NCI-H2196 (cell line): ENCODE measurements at regions not wholly inside any gene's neighbourhood (a gene's known extent, or its start where the extent isn't known, plus 50 kb on each side); places are given as distances from the start of the nearest gene placed in this dataset.

ENCODE experiments used
- DNase-seq: peaks from one replicate; lab custom pipeline; 2025; ENCODE audit not compliant: unreplicated experiment; lab: John Stamatoyannopoulos, UW

DNA sequence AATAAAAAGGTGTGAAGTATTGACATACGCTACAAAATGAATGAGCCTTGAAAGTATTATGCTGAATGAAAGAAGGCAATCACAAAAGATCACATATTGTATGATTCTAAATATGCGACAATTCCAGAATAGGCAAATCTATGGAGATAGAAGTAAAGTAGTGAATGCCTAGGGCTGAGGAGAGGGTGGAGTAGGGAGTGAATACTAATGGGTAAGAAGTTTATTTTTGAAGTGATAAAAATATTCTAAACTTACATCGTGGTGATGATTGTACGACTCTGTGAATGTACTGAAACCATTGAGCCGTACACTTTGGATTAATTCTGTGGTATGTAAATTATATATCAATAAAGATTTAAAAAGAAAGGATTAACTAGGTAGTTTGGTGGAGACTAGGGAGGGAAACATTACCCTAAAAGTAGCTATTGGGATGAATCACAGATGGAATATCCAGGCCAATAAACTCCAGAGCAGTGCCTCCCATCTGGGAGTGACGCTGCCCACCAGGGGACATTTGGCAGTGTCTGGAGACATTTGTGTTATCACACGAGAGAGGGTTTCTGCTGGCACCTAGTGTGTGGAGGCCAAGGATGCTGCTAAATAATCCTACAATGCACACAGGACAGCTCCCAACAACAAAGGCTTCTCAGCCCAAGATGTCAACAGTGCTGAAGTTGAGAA lies 214.2 kb upstream of the PCSK2 start:
- no peak for DNase-seq

GRCh38 chr20:17014217-17014616 lies 212.6 kb upstream of the PCSK2 start:
- peak; percentile 22 for DNase-seq

DNA sequence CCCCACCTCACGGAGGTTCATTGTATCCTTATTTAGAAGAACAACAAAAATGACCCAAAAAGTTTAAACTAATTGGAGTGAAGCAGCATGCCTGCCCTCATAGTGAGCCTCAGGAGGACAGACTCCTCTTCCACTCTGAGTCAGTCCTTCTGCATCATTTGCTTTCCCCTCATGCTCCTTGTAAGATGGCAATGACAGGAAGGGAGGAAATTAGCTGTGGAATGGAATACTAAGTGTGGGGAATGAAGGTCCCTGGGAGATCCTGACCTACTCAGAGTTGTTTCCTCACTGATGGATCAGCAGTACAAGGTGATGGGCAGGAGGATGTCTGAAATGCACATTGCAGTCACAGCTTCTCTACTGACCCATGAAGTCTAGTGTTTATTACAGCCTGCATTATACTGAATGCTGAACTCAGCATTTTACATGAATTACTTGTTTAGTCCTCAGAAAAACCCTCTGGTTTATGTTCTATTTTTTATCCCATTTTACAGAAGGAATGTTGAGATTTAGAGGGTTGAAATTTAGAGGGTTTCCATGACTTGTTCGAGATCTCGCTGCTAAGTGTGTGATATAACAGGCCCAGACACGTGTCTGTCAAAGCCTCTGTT lies 212.0 kb upstream of the PCSK2 start:
- no peak for DNase-seq

- no peak for DNase-seq
Observed at GRCh38 chr20:17017232-17017631, 209.6 kb upstream of the PCSK2 start.

DNA sequence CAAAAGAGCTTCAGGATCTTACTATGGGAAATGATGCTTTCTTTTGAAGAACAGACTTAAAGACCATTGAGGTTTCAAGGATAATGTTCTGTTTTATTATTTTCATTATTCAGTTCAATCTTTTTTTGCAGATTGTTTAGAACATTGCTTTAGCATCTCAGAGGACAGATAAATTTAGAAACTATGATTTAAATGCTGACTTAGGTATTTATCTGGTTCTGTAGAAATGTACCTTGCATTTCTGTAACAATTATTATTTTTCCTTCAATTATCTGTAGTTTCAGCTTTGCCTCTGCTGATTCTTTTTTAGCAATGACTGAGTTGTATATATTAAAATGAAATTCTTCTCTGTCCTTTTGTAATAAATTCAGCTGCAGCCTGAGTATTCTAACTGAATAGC lies 205.4 kb upstream of the PCSK2 start:
- no peak for DNase-seq

DNA sequence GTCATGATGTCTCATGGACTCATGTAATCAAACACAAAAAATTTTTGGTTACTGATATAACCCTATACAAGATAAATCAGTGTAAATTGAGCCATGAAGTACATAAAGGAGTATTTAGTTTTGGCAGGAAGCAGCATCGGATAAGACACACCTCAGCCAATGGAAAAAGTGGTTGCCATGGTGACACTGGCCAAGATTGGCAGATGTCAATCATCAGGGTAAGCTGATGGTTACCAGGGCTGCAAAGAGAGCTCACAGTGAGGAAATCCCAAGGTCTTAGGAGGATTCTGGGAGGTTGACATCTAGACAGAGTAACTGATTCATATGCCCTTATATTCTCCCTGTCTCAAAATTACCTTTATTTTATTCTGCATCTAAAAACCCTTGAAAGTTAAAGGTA lies 203.8 kb upstream of the PCSK2 start:
- no peak for DNase-seq

DNA sequence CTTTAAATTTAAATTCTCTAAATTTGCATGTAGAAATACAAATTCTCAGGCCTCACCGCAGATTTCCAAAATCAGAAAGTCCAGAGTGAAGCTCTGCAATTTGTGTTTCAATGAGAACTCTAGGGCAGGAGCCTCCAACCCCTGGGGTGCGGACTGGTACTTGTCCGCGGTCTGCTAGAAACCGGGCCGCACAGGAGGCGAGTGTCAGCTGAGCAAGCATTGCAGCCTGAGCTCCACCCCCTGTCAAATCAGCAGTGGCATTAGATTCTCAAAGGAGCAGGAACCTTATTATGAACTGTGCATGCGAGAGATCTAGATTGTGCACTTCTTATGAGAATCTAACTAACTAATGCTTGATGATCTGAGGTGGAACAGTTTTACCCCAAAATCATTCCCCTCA lies 203.0 kb upstream of the PCSK2 start:
- DNase-seq = no peak

DNA sequence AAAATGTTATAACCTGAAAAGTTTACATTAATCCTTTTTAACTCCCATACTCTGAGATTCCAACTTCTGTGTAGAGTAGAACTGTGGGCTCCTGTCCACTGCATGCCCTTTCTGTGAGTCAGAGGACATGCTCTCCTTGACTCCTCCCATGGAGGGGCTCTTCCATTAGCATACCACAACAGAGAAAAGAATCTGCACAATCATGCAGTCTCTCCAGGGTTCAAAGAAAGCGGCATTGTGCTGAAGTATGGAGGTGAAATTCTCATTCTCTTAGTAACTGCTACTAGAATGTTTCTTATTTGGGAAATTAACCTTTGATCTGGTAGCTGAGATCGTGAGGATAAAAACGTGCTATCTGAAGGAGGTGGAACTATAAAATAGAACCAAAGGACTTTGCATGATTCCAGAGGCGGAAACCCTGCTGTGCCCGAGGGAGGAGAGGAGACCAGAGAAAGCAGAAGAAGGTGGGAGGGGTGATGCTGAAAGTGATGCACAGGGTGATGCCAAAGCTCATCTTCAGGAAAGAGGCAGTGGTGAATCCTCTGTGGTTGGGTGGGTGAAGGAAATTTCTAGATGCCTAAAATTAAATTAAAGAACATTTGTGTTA lies 202.2 kb upstream of the PCSK2 start:
- no peak for DNase-seq

- no peak for DNase-seq
Observed at GRCh38 chr20:17026346-17026745, 200.5 kb upstream of the PCSK2 start.

DNA sequence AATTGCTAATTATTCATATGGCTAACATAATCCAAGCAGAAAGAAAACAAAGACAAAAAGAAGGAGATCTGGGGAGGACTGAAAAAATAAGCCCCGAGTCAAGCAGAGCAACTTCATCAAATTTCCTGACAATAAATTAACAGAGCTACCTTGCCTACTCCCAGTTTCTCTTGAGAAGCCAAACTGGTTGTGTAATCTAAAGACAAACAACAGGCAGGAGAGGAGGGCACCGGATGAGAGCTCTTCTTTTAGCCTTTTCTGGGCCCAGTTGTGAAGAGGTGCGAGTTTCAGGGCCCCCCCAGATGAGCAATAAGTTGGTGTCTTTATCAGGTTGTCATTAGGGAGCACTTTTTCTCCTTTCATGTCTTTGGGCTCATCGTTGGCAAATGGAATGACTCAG lies 197.1 kb upstream of the PCSK2 start:
- no peak for DNase-seq

DNA sequence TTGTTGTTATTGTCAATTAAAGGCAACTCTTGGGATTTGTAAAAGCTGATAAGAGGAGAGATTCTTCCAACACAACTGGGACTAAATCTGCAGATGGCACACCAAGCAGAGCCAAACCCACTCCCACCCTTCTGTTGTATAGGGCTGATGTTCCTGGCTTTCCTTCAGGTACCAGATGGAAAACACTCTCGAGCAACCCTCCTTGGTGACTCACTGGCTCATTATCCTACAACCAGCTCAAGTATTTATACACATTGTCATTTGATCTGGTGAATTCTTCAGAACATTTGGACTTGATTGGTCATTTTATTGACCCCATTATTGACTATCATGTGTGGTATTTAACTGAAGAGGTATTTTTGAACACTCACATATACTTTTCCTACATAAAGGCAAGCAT lies 190.3 kb upstream of the PCSK2 start:
- peak; percentile 51 for DNase-seq

DNA sequence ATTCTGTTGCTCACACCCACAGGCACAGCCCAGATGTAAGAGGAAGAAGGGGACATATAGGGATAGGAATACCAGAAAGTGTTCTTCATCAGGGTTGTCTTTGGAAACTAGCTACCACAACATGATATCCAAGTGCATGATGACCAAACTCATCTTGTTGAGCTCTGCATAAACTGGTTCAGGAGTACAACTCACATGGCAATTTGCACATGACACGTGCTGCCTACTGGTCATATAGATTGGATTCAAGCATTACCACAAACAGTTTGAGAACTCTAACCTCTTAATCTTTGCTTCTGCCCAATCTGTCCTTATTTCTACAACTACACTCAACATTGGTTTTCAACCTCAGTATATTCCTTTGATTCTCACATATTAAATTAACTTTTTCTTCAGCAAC lies 184.7 kb upstream of the PCSK2 start:
- DNase-seq = no peak

DNA sequence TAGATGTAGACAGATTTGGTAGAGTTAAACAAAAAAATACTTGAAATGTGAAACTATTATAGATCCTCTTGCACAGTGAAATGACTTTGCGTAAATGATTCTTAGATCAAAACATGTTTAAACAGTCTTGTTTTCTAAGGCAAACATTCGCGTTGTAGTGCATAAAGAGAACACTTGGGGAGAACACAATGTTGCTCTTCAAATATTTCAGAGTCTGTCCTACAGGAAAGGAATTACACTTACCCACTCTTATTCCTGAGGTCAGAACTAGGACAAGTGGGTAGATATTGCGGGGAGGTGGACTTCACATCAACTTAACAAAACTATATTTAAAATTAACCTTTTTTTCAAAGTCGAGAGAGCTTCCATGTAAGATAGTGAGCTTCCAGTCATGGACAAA lies 183.5 kb upstream of the PCSK2 start:
- no peak for DNase-seq

DNA sequence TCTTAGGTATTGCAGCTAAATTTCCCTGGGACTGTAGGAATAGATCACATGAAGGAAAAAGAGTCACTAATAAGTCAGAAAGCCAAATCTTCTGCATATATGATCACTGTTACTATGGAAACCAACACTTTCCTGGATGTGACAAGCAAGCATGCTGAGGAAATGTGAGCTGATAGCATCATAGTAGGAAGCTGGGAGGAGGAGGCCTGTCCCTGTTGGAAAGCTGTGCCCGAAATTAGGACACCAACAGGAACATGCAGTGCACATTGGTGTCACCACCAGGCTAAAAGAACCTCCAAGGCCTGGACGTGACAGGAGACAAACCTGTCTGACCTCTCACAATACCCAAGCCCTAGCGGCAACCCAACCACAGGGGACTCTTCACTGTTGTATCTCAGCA lies 181.9 kb upstream of the PCSK2 start:
- DNase-seq = no peak

DNA sequence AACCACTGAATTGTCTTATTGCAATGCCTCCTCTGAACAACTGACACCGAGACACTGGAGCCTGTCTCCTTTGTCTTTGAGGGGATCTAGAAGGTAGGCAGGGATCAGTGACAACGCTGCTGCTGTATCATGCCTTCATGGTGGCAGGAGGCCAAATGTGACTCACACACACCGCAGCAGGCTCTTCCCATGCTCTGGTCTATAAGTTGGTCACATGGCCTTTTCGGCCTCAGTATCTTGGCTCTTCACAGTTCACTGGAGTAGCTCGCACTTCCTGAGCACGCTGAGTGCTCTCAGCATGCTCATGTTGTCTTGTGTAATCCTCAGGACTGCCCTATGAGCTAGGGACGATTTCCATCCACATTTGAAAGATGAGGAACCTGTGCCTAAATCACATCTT lies 167.4 kb upstream of the PCSK2 start:
- DNase-seq = peak; percentile 81

DNA sequence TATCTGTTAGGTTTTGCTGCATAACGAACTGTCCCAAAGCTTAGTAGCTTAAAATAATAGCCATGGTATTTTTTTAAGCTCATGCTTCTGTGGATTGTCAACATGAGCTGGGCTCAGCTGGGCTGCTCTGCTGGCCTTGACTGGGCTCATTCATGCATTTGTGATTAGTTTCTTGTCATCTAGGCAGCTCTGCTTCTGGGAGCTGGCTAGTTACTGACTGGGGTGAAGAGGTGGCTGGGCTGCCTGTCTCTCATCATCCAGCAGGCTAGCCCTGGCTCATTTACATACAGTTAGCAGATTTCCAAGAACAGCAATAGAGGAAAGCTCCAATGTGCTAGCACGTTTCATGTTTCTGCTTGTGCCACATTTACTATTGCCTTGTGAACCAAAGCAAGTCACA lies 165.1 kb upstream of the PCSK2 start:
- DNase-seq = no peak

DNA sequence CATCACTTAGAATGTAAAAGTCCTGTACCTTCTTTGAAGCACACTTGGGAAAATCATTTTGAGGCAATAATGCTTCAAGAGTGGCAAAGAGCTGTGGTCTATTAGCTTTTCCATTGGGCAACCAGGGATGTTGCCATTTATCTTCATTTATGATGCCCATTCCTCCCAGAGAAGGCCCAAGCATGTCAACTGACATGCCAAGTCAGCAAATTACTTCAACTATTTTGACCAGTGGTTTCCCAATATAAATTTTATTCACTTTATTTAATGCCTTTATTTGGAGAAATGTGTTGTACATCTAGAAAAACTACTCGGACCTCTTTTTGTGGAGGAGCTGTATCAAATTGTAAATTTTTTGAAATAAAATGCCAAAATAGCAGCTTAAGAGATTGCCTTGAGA lies 164.1 kb upstream of the PCSK2 start:
- DNase-seq = no peak

GRCh38 chr20:17066902-17067301 lies 159.9 kb upstream of the PCSK2 start:
- no peak for DNase-seq

DNA sequence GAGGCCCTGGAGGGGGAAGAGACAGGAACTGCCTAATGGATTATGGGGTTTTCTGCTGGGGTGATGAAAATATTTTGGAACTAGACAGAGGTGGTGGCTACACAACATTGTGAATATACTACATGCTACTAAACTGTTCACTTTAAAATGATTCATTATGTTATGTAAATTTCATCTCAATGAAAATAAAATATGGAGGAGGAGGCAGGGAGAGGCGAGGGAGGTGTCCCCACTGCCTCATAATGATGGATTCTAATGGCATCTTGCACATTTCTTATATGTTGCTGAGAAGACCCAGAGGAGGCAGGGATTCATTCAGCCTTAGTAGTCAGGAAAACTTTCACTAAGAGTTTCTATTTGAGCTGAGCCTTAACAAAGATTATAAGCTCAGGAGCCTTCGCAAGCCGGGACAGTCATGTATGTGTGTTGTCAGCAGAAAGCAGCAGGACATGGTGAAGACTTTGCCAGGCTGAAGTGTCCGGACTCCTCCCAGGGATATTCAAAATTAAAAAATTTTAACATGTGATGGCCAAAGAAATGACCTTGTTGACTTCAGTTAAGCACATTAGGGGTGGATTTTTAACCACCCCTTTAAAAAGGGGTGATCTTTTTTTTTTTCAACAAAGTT lies 158.6 kb upstream of the PCSK2 start:
- no peak for DNase-seq

GRCh38 chr20:17077030-17077429 lies 149.8 kb upstream of the PCSK2 start:
- DNase-seq = no peak

- DNase-seq = no peak
Observed at GRCh38 chr20:17083738-17084137, 143.1 kb upstream of the PCSK2 start.

DNA sequence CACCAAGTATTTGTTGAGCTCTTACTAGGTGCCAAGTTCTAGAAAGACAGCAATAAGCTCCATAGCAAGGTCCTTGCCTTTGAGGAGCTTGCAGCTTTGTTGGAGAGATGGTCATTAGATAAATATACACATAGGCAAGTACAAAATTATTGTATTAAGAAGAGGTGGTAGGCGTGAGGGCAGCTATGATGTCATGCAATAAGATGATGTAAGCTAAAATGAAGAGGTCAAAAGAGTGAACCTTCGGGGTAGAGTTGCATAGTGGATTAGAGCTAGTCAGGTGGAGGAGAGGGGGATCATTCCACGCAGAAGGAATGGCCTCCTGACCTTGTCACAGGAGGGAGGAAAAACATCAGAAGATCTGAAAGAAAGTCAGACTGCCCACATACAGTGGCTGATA lies 141.9 kb upstream of the PCSK2 start:
- no peak for DNase-seq
